Smooth muscle cell (in vitro differentiated cells): ENCODE measurements at regions not wholly inside any gene's neighbourhood (a gene's known extent, or its start where the extent isn't known, plus 50 kb on each side); places are given as distances from the start of the nearest gene placed in this dataset.

Experiments used
- DNase-seq: peaks from one replicate; lab custom pipeline; 2025; ENCODE audit not compliant: unreplicated experiment; lab: John Stamatoyannopoulos, UW
- H2AFZ ChIP-seq: fragments of 200-600 bp; sonication (generic); 2 replicates; pipeline ENCODE4 v1.6.0; 2016; ENCODE audit warnings: antibody characterized with exemption, low read depth, mild to moderate bottlenecking
- H3F3A ChIP-seq: fragments of 200-600 bp; sonication (generic); 2 replicates; pipeline ENCODE4 v1.6.0; 2017; ENCODE audit warnings: antibody characterized with exemption, low read depth
- H3K27ac ChIP-seq: fragments of 200-600 bp; sonication (generic); 2 replicates; pipeline ENCODE4 v1.5.1; 2016; ENCODE audit warnings: low read depth, mild to moderate bottlenecking
- H3K27me3 ChIP-seq: fragments of 200-600 bp; sonication (generic); 2 replicates; pipeline ENCODE4 v1.6.1; 2016; ENCODE audit warnings: low read depth, mild to moderate bottlenecking
- H3K36me3 ChIP-seq: fragments of 200-600 bp; sonication (generic); 2 replicates; pipeline ENCODE4 v1.5.1; 2016; ENCODE audit warnings: low read depth
- H3K4me1 ChIP-seq: fragments of 200-600 bp; sonication (generic); 2 replicates; pipeline ENCODE4 v1.5.1; 2016; ENCODE audit warnings: low read depth
- H3K4me2 ChIP-seq: fragments of 200-600 bp; sonication (generic); 2 replicates; pipeline ENCODE4 v1.6.0; 2016; ENCODE audit warnings: mild to moderate bottlenecking
- H3K4me3 ChIP-seq: fragments of 200-600 bp; sonication (generic); 2 replicates; pipeline ENCODE4 v1.5.1; 2016; ENCODE audit warnings: mild to moderate bottlenecking
- H3K79me2 ChIP-seq: fragments of 200-600 bp; sonication (generic); 2 replicates; pipeline ENCODE4 v1.6.0; 2016; ENCODE audit warnings: low read depth, mild to moderate bottlenecking
- H3K9ac ChIP-seq: fragments of 200-600 bp; sonication (generic); 2 replicates; pipeline ENCODE4 v1.6.0; 2016; ENCODE audit warnings: low read depth
- H3K9me3 ChIP-seq: fragments of 200-600 bp; sonication (generic); replicated peaks from 2 replicates; pipeline ENCODE4 v1.5.1; 2016; ENCODE audit warnings: low read depth
- H4K20me1 ChIP-seq: fragments of 200-600 bp; sonication (generic); 2 replicates; pipeline ENCODE4 v1.6.0; 2016; ENCODE audit warnings: low read depth
- CTCF ChIP-seq: fragments of 200-600 bp; sonication (generic); IDR thresholded peaks from 2 replicates; pipeline ENCODE4 v1.5.1; 2017; ENCODE audit warnings: borderline replicate concordance, mild to moderate bottlenecking, antibody characterized with exemption; ENCODE audit not compliant: insufficient read depth, poor library complexity, severe bottlenecking
- WGBS: methylation state at CpG from one replicate; pipeline ENCODE4 v1.1.7; 2016; ENCODE audit warnings: low lambda C conversion rate; 5-methylcytosine and 5-hydroxymethylcytosine counted together

GRCh38 chr2:181266614-181267013 is 190.6 kb upstream of the ITGA4 start:
- no peak for DNase-seq
- H3K27ac ChIP-seq = no peak overlapping the region
- no peak overlapping the region for H3K9ac ChIP-seq
- no peak for TF ChIP-seq CTCF
- WGBS = 78% methylated on average over 3 of the region's 3 CpGs
- H3K27me3 ChIP-seq = no peaks in the 10 kb centered on the region
- no peaks in the 10 kb centered on the region for H3K36me3 ChIP-seq
- H3K9me3 ChIP-seq = no peaks in the 10 kb centered on the region
- no peak overlapping the region for H2AFZ ChIP-seq
- no peaks in the 10 kb centered on the region for H3K79me2 ChIP-seq
- H3K4me1 ChIP-seq = no peaks in the 10 kb centered on the region
- no peak overlapping the region for H3K4me2 ChIP-seq
- H4K20me1 ChIP-seq = no peaks in the 10 kb centered on the region
- no peak overlapping the region for H3K4me3 ChIP-seq
- H3F3A ChIP-seq = no peaks in the 10 kb centered on the region

GRCh38 chr2:181268174-181268867 is 188.9 kb upstream of the ITGA4 start:
- no peak for TF ChIP-seq CTCF
- no peak overlapping the region for H3K4me3 ChIP-seq
- no peaks in the 10 kb centered on the region for H3K36me3 ChIP-seq
- no peak overlapping the region for H2AFZ ChIP-seq
- H3K9ac ChIP-seq = no peak overlapping the region
- H3K27ac ChIP-seq = no peak overlapping the region
- H3K79me2 ChIP-seq = no peaks in the 10 kb centered on the region
- H3K27me3 ChIP-seq = no peaks in the 10 kb centered on the region
- no peak for DNase-seq
- WGBS = 91% methylated on average over 3 of the region's 3 CpGs
- no peaks in the 10 kb centered on the region for H4K20me1 ChIP-seq
- H3K9me3 ChIP-seq = no peaks in the 10 kb centered on the region
- no peaks in the 10 kb centered on the region for H3K4me1 ChIP-seq
- H3K4me2 ChIP-seq = no peak overlapping the region
- no peaks in the 10 kb centered on the region for H3F3A ChIP-seq

GRCh38 chr2:181273986-181274385 is 183.2 kb upstream of the ITGA4 start:
- no peak overlapping the region for H3K9ac ChIP-seq
- H4K20me1 ChIP-seq = no peaks in the 10 kb centered on the region
- TF ChIP-seq CTCF = no peak
- H3K27ac ChIP-seq = no peak overlapping the region
- 79% methylated on average over 1 of the region's 1 CpG for WGBS
- H3F3A ChIP-seq = no peaks in the 10 kb centered on the region
- no peaks in the 10 kb centered on the region for H3K36me3 ChIP-seq
- no peaks in the 10 kb centered on the region for H3K9me3 ChIP-seq
- H3K4me3 ChIP-seq = no peak overlapping the region
- no peaks in the 10 kb centered on the region for H3K27me3 ChIP-seq
- DNase-seq = no peak
- no peak overlapping the region for H2AFZ ChIP-seq
- H3K4me1 ChIP-seq = no peaks in the 10 kb centered on the region
- H3K4me2 ChIP-seq = no peak overlapping the region
- H3K79me2 ChIP-seq = no peaks in the 10 kb centered on the region

DNA sequence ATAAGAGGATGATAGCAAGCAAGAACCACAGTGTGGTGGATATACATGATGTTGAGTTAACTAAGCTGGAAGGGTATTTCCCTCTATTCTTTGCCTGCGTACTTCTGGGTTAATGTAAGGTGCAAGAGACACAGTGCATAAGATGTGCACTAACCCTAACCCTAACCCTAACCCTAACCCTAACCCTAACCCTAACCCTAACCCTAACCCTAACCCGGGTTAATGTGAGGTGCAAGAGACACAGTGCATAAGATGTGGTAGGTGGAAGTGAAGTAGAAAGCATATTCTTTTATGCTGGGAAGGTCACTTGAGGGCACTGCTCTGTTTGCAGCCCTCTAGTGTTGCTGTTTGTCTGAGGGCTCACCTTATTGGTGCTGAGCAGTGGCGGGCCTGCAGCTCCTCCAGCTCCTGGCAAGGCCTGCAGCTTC is 181.5 kb upstream of the ITGA4 start:
- no peak overlapping the region for H3K27ac ChIP-seq
- no peaks in the 10 kb centered on the region for H3K4me1 ChIP-seq
- no peaks in the 10 kb centered on the region for H3K27me3 ChIP-seq
- 85% methylated on average over 3 of the region's 3 CpGs for WGBS
- no peak for DNase-seq
- no peak overlapping the region for H2AFZ ChIP-seq
- no peaks in the 10 kb centered on the region for H3K9me3 ChIP-seq
- no peaks in the 10 kb centered on the region for H4K20me1 ChIP-seq
- H3K4me3 ChIP-seq = no peak overlapping the region
- no peak overlapping the region for H3K4me2 ChIP-seq
- H3K79me2 ChIP-seq = no peaks in the 10 kb centered on the region
- H3F3A ChIP-seq = no peaks in the 10 kb centered on the region
- H3K9ac ChIP-seq = no peak overlapping the region
- no peak for TF ChIP-seq CTCF
- H3K36me3 ChIP-seq = no peaks in the 10 kb centered on the region
